ENCODE measurements at regions not wholly inside any gene's neighbourhood (a gene's known extent, or its start where the extent isn't known, plus 50 kb on each side); places are given as distances from the start of the nearest gene placed in this dataset.

GRCh38 chr18:55886886-55887285 is 298.9 kb upstream of the TCF4 start:
- no peak for TF ChIP-seq CTCF (IDR thresholded peaks at IDR 0.05)
- H3K4me1 Mint-ChIP-seq = no peaks in the 10 kb centered on the region
- DNase-seq (no peak), ATAC-seq (ENCODE audit: low read depth) (no peak)
- no peaks in the 10 kb centered on the region for H3K36me3 Mint-ChIP-seq (ENCODE audit: low read depth)
- no peaks in the 10 kb centered on the region for H3K9me3 Mint-ChIP-seq
- no peak overlapping the region for H3K4me3 Mint-ChIP-seq
- intact Hi-C loops (cut with micrococcal nuclease) = no loop called here
- no peak overlapping the region for H3K27ac Mint-ChIP-seq
- ChIA-PET POLR2A (no interaction called here), CTCF (no interaction called here)
- no peaks in the 10 kb centered on the region for H3K27me3 Mint-ChIP-seq

GRCh38 chr18:55884498-55884897 is 296.5 kb upstream of the TCF4 start:
- no peak overlapping the region for H3K4me3 Mint-ChIP-seq
- DNase-seq (no peak), ATAC-seq (ENCODE audit: low read depth) (no peak)
- H3K27me3 Mint-ChIP-seq = no peaks in the 10 kb centered on the region
- intact Hi-C loops (cut with micrococcal nuclease) = no loop called here
- H3K27ac Mint-ChIP-seq = no peak overlapping the region
- TF ChIP-seq CTCF (IDR thresholded peaks at IDR 0.05) = no peak
- H3K4me1 Mint-ChIP-seq = no peaks in the 10 kb centered on the region
- ChIA-PET POLR2A (no interaction called here), CTCF (no interaction called here)
- no peaks in the 10 kb centered on the region for H3K36me3 Mint-ChIP-seq (ENCODE audit: low read depth)
- no peaks in the 10 kb centered on the region for H3K9me3 Mint-ChIP-seq

GRCh38 chr18:55880617-55881016 is 292.6 kb upstream of the TCF4 start:
- ATAC-seq (ENCODE audit: low read depth) (no peak), DNase-seq (no peak)
- H3K4me1 Mint-ChIP-seq = peaks cover 5% of the 10 kb centered on the region
- H3K4me3 Mint-ChIP-seq = no peak overlapping the region
- TF ChIP-seq CTCF (IDR thresholded peaks at IDR 0.05) = no peak
- H3K9me3 Mint-ChIP-seq = no peaks in the 10 kb centered on the region
- no peaks in the 10 kb centered on the region for H3K36me3 Mint-ChIP-seq (ENCODE audit: low read depth)
- H3K27ac Mint-ChIP-seq = no peak overlapping the region
- POLR2A ChIA-PET = no interaction called here
- H3K27me3 Mint-ChIP-seq = no peaks in the 10 kb centered on the region
- CTCF ChIA-PET = no interaction called here
- intact Hi-C loops (cut with micrococcal nuclease) = no loop called here

- ChIA-PET CTCF (no interaction called here), POLR2A (interaction anchor here (0.5 kb wide), 1 partner anchor 213 kb away, joined by 4 read pairs; no protein-coding TSS in a partner anchor)
- intact Hi-C loops (cut with micrococcal nuclease) = no loop called here
- Mint-ChIP-seq H3K27me3 (no peaks in the 10 kb centered on the region), H3K4me3 (no peak overlapping the region), H3K36me3 (ENCODE audit: low read depth) (no peaks in the 10 kb centered on the region), H3K27ac (no peak overlapping the region), H3K9me3 (no peaks in the 10 kb centered on the region), H3K4me1 (peaks cover 5% of the 10 kb centered on the region)
- DNase-seq (no peak), ATAC-seq (ENCODE audit: low read depth) (no peak)
- no peak for TF ChIP-seq CTCF (IDR thresholded peaks at IDR 0.05)
Measured at GRCh38 chr18:55879331-55879730, 291.3 kb upstream of the TCF4 start.

GRCh38 chr18:55878224-55878623 is 290.2 kb upstream of the TCF4 start:
- H3K27ac Mint-ChIP-seq = no peak overlapping the region
- ATAC-seq (ENCODE audit: low read depth) = no peak
- H3K27me3 Mint-ChIP-seq = no peaks in the 10 kb centered on the region
- intact Hi-C loops (cut with micrococcal nuclease) = no loop called here
- CTCF ChIA-PET = no interaction called here
- no peak for TF ChIP-seq CTCF (IDR thresholded peaks at IDR 0.05)
- H3K4me1 Mint-ChIP-seq = peaks cover 5% of the 10 kb centered on the region
- DNase-seq = no peak
- H3K4me3 Mint-ChIP-seq = no peak overlapping the region
- POLR2A ChIA-PET = no interaction called here
- H3K36me3 Mint-ChIP-seq (ENCODE audit: low read depth) = no peaks in the 10 kb centered on the region
- no peaks in the 10 kb centered on the region for H3K9me3 Mint-ChIP-seq

All from activated B cell treated with CpG ODN at 0.5 μM for 24 hours (primary cell).